GM12865 (cell line): ENCODE measurements at regions not wholly inside any gene's neighbourhood (a gene's known extent, or its start where the extent isn't known, plus 50 kb on each side); places are given as distances from the start of the nearest gene placed in this dataset.

Experiments used
- DNase-seq: peaks from one replicate; pipeline ENCODE4 v3.0.0; 2010; ENCODE audit warnings: low read depth
- H3K4me3 ChIP-seq: 2 replicates; pipeline ENCODE4 v1.5.1; 2011; ENCODE audit warnings: mild to moderate bottlenecking, low read depth, low read length, control low read depth
- TF ChIP-seq, protein P1 (sequence below): IDR thresholded peaks from 2 replicates; pipeline ENCODE4 v1.5.1; 2011; ENCODE audit warnings: low read length, control low read depth, low read depth, inconsistent platforms; ENCODE audit not compliant: insufficient read depth; ENCODE audit errors: missing control alignments

GRCh38 chr16:88289968-88290401, 92.8 kb upstream of the ZNF469 start:
- TF ChIP-seq, protein P1, sequence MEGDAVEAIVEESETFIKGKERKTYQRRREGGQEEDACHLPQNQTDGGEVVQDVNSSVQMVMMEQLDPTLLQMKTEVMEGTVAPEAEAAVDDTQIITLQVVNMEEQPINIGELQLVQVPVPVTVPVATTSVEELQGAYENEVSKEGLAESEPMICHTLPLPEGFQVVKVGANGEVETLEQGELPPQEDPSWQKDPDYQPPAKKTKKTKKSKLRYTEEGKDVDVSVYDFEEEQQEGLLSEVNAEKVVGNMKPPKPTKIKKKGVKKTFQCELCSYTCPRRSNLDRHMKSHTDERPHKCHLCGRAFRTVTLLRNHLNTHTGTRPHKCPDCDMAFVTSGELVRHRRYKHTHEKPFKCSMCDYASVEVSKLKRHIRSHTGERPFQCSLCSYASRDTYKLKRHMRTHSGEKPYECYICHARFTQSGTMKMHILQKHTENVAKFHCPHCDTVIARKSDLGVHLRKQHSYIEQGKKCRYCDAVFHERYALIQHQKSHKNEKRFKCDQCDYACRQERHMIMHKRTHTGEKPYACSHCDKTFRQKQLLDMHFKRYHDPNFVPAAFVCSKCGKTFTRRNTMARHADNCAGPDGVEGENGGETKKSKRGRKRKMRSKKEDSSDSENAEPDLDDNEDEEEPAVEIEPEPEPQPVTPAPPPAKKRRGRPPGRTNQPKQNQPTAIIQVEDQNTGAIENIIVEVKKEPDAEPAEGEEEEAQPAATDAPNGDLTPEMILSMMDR: no peak
- H3K4me3 ChIP-seq: no peak overlapping the region
- no peak for DNase-seq

DNA sequence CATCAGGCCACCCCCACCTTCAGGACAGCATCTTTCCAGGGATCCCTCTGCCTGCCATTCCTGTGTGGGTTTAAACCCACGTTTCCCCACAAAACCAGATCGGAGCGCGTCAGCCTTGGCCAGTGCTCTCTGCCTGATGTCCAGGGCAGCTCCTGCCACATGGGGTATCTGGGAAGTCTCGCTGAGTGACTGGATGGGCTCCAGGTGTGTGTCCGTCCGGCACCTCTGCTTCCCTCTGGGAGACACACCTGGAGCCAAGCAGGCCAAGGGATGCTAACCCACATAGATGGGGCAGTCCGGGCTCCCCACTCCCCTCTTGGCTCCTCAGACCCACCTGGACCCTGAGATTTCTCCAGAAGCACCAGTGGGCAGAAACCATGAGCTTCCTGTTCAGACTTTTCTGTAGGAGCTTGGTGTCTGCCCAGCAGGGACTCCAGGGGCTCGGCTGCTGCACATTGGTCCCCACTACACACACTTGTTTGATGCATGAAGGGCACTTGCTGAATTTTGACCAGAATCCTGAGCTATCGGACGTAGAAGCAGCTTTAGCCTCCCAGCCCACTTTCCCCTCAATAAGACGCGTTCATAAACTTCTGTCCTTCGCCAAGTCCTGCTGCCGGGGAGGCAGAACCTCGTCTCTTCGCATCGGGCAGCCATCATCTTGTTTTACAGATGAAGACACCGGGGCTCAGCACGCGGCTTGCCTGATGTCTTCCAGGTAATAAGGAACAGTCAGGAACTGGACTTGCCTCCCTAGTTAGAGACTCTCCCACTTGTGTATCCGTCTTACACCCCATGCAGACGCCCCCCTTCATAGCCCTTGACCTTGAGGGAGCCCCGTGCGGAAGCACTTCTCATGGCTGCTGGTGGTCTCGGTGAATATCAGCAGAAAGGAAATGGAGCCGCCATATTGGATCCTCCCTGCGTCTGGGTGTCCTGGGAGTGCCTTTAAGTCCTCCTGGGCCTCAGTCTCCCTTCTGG, 91.6 kb upstream of the ZNF469 start:
- TF ChIP-seq, protein P1: no peak
- no peak overlapping the region for H3K4me3 ChIP-seq
- DNase-seq: no peak

- no peak overlapping the region for H3K4me3 ChIP-seq
- TF ChIP-seq, protein P1: no peak
- DNase-seq: no peak
Measured at GRCh38 chr16:88292007-88292970, 90.5 kb upstream of the ZNF469 start.

DNA sequence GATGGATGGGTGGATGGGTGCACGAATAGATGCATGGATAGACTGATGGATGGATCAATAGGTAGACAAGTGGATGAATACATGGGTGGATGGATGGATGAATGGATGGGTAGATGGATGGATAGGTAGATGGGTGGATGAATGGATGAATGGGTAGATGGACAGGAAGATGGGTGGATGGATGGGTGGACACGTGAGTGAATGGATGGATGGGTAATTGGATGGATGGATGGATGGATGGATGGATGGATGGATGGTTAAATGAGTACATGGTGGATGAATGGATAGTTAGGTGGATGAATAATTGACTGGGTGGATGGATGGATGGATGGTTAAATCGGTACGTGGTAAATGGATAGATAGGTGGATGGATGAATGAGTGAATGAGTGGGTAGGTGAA, 89.7 kb upstream of the ZNF469 start:
- TF ChIP-seq, protein P1: no peak
- H3K4me3 ChIP-seq: no peak overlapping the region
- no peak for DNase-seq

GRCh38 chr16:88295671-88296436, 86.9 kb upstream of the ZNF469 start:
- no peak overlapping the region for H3K4me3 ChIP-seq
- no peak for DNase-seq
- TF ChIP-seq, protein P1: no peak

DNA sequence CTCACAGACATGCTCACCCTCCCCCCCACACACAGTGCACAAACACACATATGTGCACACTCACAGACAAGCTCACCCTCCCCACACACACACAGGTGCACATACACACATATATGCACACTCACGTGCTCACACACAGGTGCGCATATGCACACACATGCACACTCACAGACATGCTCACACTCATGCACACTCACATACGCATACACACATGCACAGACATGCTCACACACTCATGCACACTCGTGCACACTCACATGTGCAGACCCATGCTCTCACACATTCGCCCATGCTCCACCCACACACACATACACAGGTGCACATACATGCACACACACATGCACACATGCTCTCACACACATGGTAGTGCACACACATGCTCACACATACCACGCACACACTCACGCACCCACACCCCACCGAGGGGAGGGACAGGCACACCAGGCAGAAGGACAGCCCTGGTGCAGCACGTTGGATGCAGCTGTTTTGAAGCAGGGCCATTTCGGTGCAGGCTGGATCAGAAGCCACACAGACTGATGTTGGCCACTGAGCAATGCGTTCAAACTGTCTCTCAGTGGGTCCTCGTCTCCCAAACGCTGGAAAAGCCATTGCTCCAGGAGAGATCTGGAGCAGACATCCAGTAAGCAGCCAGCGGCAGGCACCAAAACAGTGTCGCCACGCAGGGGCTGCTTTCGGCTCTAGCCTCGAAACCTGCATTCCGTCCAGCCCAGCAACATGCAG, 86.2 kb upstream of the ZNF469 start:
- no peak for DNase-seq
- no peak overlapping the region for H3K4me3 ChIP-seq
- TF ChIP-seq, protein P1: no peak
